Thyroid gland (tissue), 4 donors: ENCODE measurements at regions not wholly inside any gene's neighbourhood (a gene's known extent, or its start where the extent isn't known, plus 50 kb on each side); places are given as distances from the start of the nearest gene placed in this dataset.

ENCODE experiments used
- DNase-seq, 2 donors: peaks; one replicate each; pipeline ENCODE4 v3.0.0-alpha.2; 2019
- H3K27ac ChIP-seq, 3 donors: fragments of 200-600 bp; sonication (generic); 1 replicate in 2 of 3; 2 replicates in 1 of 3; pipeline ENCODE4 v1.5.1; 2016 to 2019; ENCODE audit warnings: mild to moderate bottlenecking in 1 of 3, moderate library complexity in 1 of 3
- H3K27me3 ChIP-seq: fragments of 200-600 bp; sonication (generic); one replicate; pipeline ENCODE4 v1.5.1; 2019
- H3K36me3 ChIP-seq, 2 donors: fragments of 200-600 bp; sonication (generic); one replicate each; pipeline ENCODE4 v1.5.1; 2016 to 2019
- H3K4me1 ChIP-seq, 2 donors: fragments of 200-600 bp; sonication (generic); one replicate each; pipeline ENCODE4 v1.5.1; 2017 to 2019
- H3K4me3 ChIP-seq, 3 donors: fragments of 200-600 bp; sonication (generic); replicated peaks in 1 of 3; 1 replicate in 2 of 3; 2 replicates in 1 of 3; pipeline ENCODE4 v1.5.1; 2016; ENCODE audit warnings: mild to moderate bottlenecking in 1 of 3
- H3K9me3 ChIP-seq: fragments of 200-600 bp; sonication (generic); one replicate; pipeline ENCODE4 v1.5.1; 2017
- CTCF ChIP-seq, 6 experiments: fragments of 200-600 bp in 3 of 6; fragments of 450-650 bp in 3 of 6; sonication (generic) in 3 of 6; IDR thresholded peaks; one replicate each; pipeline ENCODE4 v1.5.1; 2016 to 2019; ENCODE audit warnings: antibody characterized with exemption in 6 of 6, mild to moderate bottlenecking in 2 of 6, inconsistent platforms in 1 of 6, moderate library complexity in 1 of 6
- POLR2A ChIP-seq, 2 donors: fragments of 450-650 bp; IDR thresholded peaks; one replicate each; pipeline ENCODE4 v1.6.1; 2017; ENCODE audit warnings: antibody characterized with exemption in 2 of 2, mild to moderate bottlenecking in 2 of 2, moderate library complexity in 1 of 2
- WGBS, 2 donors: methylation state at CpG; one replicate each; pipeline ENCODE4 v1.1.5; 2017; 5-methylcytosine and 5-hydroxymethylcytosine counted together
- intact Hi-C: fragments of 100-400 bp; cut with DNase I; formaldehyde crosslinking; loops from one replicate; pipeline ENCODE4 v1.15.1; 2023

- H3K27ac ChIP-seq: no peak overlapping the region
- no peaks in the 10 kb centered on the region for H3K27me3 ChIP-seq
- no peaks in the 10 kb centered on the region for H3K4me1 ChIP-seq
- no peaks in the 10 kb centered on the region for H3K36me3 ChIP-seq
- no peaks in the 10 kb centered on the region for H3K9me3 ChIP-seq
- intact Hi-C loops: no loop called here
- WGBS, 2 donors: 84 to 89% methylated on average over 2 of the region's 2 CpGs
- no peak for DNase-seq
- TF ChIP-seq POLR2A (IDR thresholded peaks at IDR 0.05) (no peak), CTCF (IDR thresholded peaks at IDR 0.05) (no peak)
- no peak overlapping the region for H3K4me3 ChIP-seq
These were observed 87.8 kb upstream of the FAT3 start for GRCh38 chr11:92136797-92137196.

GRCh38 chr11:92131289-92131865 is 93.2 kb upstream of the FAT3 start:
- WGBS, 2 donors: 75 to 89% methylated on average over 4 of the region's 4 CpGs
- H3K9me3 ChIP-seq: no peaks in the 10 kb centered on the region
- intact Hi-C loops: no loop called here
- H3K27me3 ChIP-seq: no peaks in the 10 kb centered on the region
- TF ChIP-seq CTCF (IDR thresholded peaks at IDR 0.05): no peak
- no peak for TF ChIP-seq POLR2A (IDR thresholded peaks at IDR 0.05)
- no peak overlapping the region for H3K27ac ChIP-seq
- H3K36me3 ChIP-seq: no peaks in the 10 kb centered on the region
- no peak overlapping the region for H3K4me3 ChIP-seq
- no peaks in the 10 kb centered on the region for H3K4me1 ChIP-seq
- no peak for DNase-seq

- WGBS, 2 donors: 45 to 47% methylated on average over 2 of the region's 2 CpGs
These were observed 94.2 kb upstream of the FAT3 start for GRCh38 chr11:92130421-92130831.

DNA sequence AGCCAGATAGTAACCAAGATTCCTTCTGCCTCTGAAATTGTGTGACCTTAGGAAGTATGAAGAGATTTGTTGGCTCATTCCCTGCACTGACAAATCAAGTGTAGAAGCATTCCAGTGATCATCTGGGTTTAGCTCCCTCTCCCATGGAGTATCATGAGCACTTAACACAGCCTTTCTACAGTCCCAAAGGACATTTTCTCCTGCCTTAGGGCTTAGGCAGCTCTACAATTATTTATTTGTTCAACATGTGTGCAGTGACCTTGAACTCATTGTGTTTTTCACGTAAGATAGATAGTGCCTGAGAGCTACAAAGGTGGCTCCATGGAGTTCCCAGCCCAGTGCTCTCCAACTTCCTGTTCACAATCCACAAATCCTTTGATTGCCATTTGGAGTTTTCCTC is 94.8 kb upstream of the FAT3 start:
- Histone ChIP-seq H3K9me3 (no peaks in the 10 kb centered on the region), H3K27ac (no peak overlapping the region), H3K27me3 (no peaks in the 10 kb centered on the region), H3K4me3 (no peak overlapping the region), H3K36me3 (no peaks in the 10 kb centered on the region), H3K4me1 (no peaks in the 10 kb centered on the region)
- WGBS, 2 donors: 13 to 40% methylated on average over 1 of the region's 1 CpG
- DNase-seq: no peak
- intact Hi-C loops: no loop called here
- TF ChIP-seq CTCF (IDR thresholded peaks at IDR 0.05) (no peak), POLR2A (IDR thresholded peaks at IDR 0.05) (no peak)

More at GRCh38 chr11:92130421-92130831, 94.2 kb upstream of the FAT3 start:
- H3K4me1 ChIP-seq: no peaks in the 10 kb centered on the region
- no peak for DNase-seq
- no peaks in the 10 kb centered on the region for H3K36me3 ChIP-seq
- H3K9me3 ChIP-seq: no peaks in the 10 kb centered on the region
- no peak overlapping the region for H3K4me3 ChIP-seq
- H3K27ac ChIP-seq: no peak overlapping the region
- intact Hi-C loops: no loop called here
- no peak for TF ChIP-seq POLR2A (IDR thresholded peaks at IDR 0.05)
- H3K27me3 ChIP-seq: no peaks in the 10 kb centered on the region

DNA sequence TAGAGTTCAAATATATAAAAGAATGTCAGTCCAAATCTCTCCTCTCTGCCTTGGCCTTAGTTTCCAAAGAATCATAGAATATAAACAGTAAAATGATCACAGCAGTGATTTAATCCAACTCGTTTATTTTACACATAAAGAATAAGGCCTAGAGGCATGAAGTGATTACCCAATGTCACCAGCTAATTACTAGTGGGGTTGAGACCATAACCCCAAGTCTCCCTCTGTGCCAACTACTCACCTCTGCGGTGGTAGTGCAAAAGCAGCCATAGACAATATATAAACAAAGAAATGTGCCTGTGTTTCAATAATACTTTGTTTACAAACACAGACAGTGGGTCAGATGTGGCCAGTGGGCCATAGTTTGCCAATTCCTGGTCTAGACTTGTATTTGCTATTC is 96.6 kb upstream of the FAT3 start:
- no peak for TF ChIP-seq CTCF (IDR thresholded peaks at IDR 0.05)
- TF ChIP-seq POLR2A (IDR thresholded peaks at IDR 0.05): no peak
- Histone ChIP-seq H3K4me1 (no peaks in the 10 kb centered on the region), H3K9me3 (no peaks in the 10 kb centered on the region), H3K4me3 (no peak overlapping the region), H3K27me3 (no peaks in the 10 kb centered on the region), H3K36me3 (no peaks in the 10 kb centered on the region), H3K27ac (no peak overlapping the region)
- 76 to 87% methylated on average over 2 of the region's 2 CpGs for WGBS, 2 donors
- no peak for DNase-seq
- intact Hi-C loops: no loop called here

DNA sequence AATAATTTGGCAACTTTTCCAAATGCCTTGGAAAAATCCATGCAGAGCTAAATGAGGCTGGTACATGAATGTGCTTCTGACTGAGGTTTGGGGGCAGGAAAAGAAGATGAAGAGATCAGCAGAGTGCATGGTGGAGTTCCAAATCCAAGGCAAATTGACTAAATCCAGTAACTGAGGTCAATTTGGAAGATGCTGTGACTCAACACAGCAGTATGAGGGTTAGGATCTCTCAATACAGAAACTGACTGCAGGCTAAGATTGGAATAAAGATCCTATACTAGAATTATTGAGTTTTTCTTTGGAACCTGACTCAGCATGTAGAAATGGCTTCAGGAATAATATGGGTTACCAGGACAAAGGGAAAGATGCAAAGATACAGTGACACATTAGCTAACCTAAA is 99.3 kb upstream of the FAT3 start:
- Histone ChIP-seq H3K4me3 (no peak overlapping the region), H3K27ac (no peak overlapping the region), H3K9me3 (no peaks in the 10 kb centered on the region), H3K36me3 (no peaks in the 10 kb centered on the region), H3K27me3 (no peaks in the 10 kb centered on the region), H3K4me1 (no peaks in the 10 kb centered on the region)
- no peak for DNase-seq
- no peak for TF ChIP-seq CTCF (IDR thresholded peaks at IDR 0.05)
- TF ChIP-seq POLR2A (IDR thresholded peaks at IDR 0.05): no peak
- intact Hi-C loops: no loop called here
